Pancreas (tissue), 10 donors: ENCODE measurements at regions not wholly inside any gene's neighbourhood (a gene's known extent, or its start where the extent isn't known, plus 50 kb on each side); places are given as distances from the start of the nearest gene placed in this dataset.

ENCODE experiments used
- ATAC-seq, 4 donors: fragments of 200-7000 bp; cut with Tn5 transposase; one replicate each; pipeline versions ENCODE4 v1.8.0 to v1.9.1; 2020; ENCODE audit warnings: mild to moderate bottlenecking in 4 of 4, moderate library complexity in 4 of 4
- DNase-seq, 6 donors: peaks; one replicate each; pipeline ENCODE4 v3.0.0-alpha.2; 2020
- FAIRE-seq: peaks from 2 replicates; lab custom pipeline; 2012; peaks lifted over from hg19 to GRCh38; lab: Jason Lieb, UNC
- H3K27ac ChIP-seq, 4 donors: fragments of 200-600 bp; sonication (generic); 1 replicate in 3 of 4; 2 replicates in 1 of 4; pipeline versions ENCODE4 v1.5.0 to v1.8.0; 2020
- H3K27me3 ChIP-seq, 4 donors: fragments of 200-600 bp; one replicate each; pipeline ENCODE4 v1.8.0; 2021
- H3K36me3 ChIP-seq, 3 donors: fragments of 200-600 bp; sonication (generic) in 1 of 3; one replicate each; pipeline versions ENCODE4 v1.5.0 to v1.8.0; 2020 to 2021
- H3K4me1 ChIP-seq, 3 donors: fragments of 200-600 bp; one replicate each; pipeline ENCODE4 v1.8.0; 2021
- H3K4me3 ChIP-seq, 4 donors: fragments of 200-600 bp; sonication (generic) in 2 of 4; one replicate each; pipeline versions ENCODE4 v1.5.0 to v1.8.0; 2020 to 2021
- H3K9me3 ChIP-seq, 4 donors: fragments of 200-600 bp; one replicate each; pipeline ENCODE4 v1.8.0; 2021
- whole genome bisulfite sequencing, 2 donors: extraction: QIAGEN DNeasy Blood & Tissue Kit; methylation state at CpG; one replicate each; pipeline ENCODE4 v1.1.7; 2013; 5-methylcytosine and 5-hydroxymethylcytosine counted together
- intact Hi-C, 3 donors: fragments of 100-400 bp; cut with DNase I; formaldehyde crosslinking; loops; one replicate each; pipeline versions ENCODE4 v1.11.1 to v1.14.2; 2022
- TF ChIP-seq, protein P1 (sequence below), 4 donors: fragments of 200-600 bp; sonication (generic) in 3 of 4; IDR thresholded peaks; one replicate each; pipeline versions ENCODE4 v1.5.0 to v1.8.0; 2021; ENCODE audit warnings: antibody characterized with exemption in 4 of 4
- donor health status: healthy with polysubstance abuse.
- donor health status: DM: no; HTN: no; CAD: no; lungs with moderate emphysema.
- donor health status: DM: no; HTN: no; CAD: no.
- donor health status: control.
- donor health status: control.
- donor health status: Bipolar disorder and iron deficiency.
- donor health status: DM: yes; HTN: yes; CAD: no.
- donor health status: DM: no; HTN: no; CAD: no.
- donor health status: DM: no; HTN: no; CAD: no.
- donor health status: DM: yes; HTN: yes; CAD: no.

- TF ChIP-seq, protein P1, sequence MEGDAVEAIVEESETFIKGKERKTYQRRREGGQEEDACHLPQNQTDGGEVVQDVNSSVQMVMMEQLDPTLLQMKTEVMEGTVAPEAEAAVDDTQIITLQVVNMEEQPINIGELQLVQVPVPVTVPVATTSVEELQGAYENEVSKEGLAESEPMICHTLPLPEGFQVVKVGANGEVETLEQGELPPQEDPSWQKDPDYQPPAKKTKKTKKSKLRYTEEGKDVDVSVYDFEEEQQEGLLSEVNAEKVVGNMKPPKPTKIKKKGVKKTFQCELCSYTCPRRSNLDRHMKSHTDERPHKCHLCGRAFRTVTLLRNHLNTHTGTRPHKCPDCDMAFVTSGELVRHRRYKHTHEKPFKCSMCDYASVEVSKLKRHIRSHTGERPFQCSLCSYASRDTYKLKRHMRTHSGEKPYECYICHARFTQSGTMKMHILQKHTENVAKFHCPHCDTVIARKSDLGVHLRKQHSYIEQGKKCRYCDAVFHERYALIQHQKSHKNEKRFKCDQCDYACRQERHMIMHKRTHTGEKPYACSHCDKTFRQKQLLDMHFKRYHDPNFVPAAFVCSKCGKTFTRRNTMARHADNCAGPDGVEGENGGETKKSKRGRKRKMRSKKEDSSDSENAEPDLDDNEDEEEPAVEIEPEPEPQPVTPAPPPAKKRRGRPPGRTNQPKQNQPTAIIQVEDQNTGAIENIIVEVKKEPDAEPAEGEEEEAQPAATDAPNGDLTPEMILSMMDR (IDR thresholded peaks at IDR 0.05): no peak
- H3K4me3 ChIP-seq: no peak overlapping the region
- ATAC-seq (no peak), DNase-seq (no peak), FAIRE-seq (no peak)
- H3K27me3 ChIP-seq: no peaks in the 10 kb centered on the region
- H3K4me1 ChIP-seq: no peaks in the 10 kb centered on the region
- no peaks in the 10 kb centered on the region for H3K36me3 ChIP-seq
- H3K27ac ChIP-seq: no peak overlapping the region
- no peaks in the 10 kb centered on the region for H3K9me3 ChIP-seq
- intact Hi-C loops: loop anchor here in 2 of 3 donors (5.0 to 10.0 kb wide), 2 partner anchors 634 to 807 kb away; no protein-coding TSS in a partner anchor
- 73 to 85% methylated on average over 2 of the region's 2 CpGs for WGBS, 2 donors
Measured at GRCh38 chr1:87951409-87951808, 622.7 kb downstream of the LMO4 start.

DNA sequence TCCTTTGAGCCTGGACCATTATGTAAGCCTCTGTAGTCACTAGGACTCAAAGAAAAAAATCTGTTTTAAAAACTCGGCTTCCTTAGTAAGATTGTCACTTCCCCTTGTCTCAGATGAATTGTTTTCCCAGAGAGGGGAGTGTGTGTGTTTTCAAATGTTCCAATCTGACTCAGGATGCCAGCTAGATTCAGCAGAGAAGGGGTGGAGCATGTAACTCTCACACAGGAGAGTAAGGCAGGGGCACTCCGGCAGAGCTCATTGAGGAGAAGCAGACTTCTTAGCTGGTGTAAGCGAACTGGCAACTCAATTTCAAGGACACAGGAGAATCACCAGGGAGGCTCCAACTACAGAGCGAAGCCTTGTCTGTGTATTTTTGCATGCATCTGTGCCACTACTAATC, 623.2 kb downstream of the LMO4 start:
- Histone ChIP-seq H3K27me3 (no peaks in the 10 kb centered on the region), H3K4me1 (no peaks in the 10 kb centered on the region), H3K36me3 (no peaks in the 10 kb centered on the region), H3K4me3 (no peak overlapping the region), H3K27ac (no peak overlapping the region), H3K9me3 (no peaks in the 10 kb centered on the region)
- ATAC-seq (no peak), DNase-seq (no peak), FAIRE-seq (no peak)
- intact Hi-C loops: loop anchor here in 2 of 3 donors (5.0 to 10.0 kb wide), 2 partner anchors 635 to 807 kb away; no protein-coding TSS in a partner anchor
- TF ChIP-seq, protein P1 (IDR thresholded peaks at IDR 0.05): no peak
- 63 to 69% methylated on average over 4 of the region's 4 CpGs for WGBS, 2 donors

DNA sequence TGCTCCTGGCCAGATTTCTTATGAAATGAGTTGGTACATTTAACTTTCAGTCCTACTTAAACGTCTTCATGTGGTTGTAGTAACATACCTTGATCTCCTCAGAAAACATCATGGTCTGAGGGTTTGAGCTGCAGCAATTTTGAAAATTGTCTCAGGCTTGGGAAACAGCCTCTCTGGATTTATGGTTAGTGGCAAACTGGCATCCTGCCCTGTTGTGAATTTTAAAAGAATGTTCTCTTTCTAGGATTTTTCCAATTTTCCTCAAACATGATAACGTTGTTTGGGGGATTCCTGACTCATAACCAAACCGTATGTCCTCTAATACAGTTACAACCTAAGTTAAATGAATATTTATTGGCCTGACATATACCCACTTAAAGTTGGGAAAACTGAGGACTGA, 624.4 kb downstream of the LMO4 start:
- ATAC-seq (no peak), DNase-seq (no peak), FAIRE-seq (no peak)
- Histone ChIP-seq H3K9me3 (no peaks in the 10 kb centered on the region), H3K4me1 (no peaks in the 10 kb centered on the region), H3K4me3 (no peak overlapping the region), H3K27ac (no peak overlapping the region), H3K27me3 (no peaks in the 10 kb centered on the region), H3K36me3 (no peaks in the 10 kb centered on the region)
- 57 to 83% methylated on average over 3 of the region's 3 CpGs for WGBS, 2 donors
- intact Hi-C loops: loop anchor here in 2 of 3 donors (5.0 to 10.0 kb wide), 2 partner anchors 636 to 808 kb away; no protein-coding TSS in a partner anchor
- TF ChIP-seq, protein P1 (IDR thresholded peaks at IDR 0.05): no peak

- TF ChIP-seq, protein P1 (IDR thresholded peaks at IDR 0.05): peak; percentile 53 to 74 (median 68)
- ATAC-seq: peak; percentile 81 to 97 (median 94)
- FAIRE-seq: no peak
- Histone ChIP-seq H3K36me3 (no peaks in the 10 kb centered on the region), H3K4me1 (no peaks in the 10 kb centered on the region), H3K27me3 (no peaks in the 10 kb centered on the region), H3K27ac (no peak overlapping the region), H3K9me3 (no peaks in the 10 kb centered on the region), H3K4me3 (no peak overlapping the region)
- intact Hi-C loops: loop anchor here in 2 of 3 donors (5.0 to 10.0 kb wide), 2 partner anchors 637 to 809 kb away; no protein-coding TSS in a partner anchor
- peak in 4 of 6 donors; percentile 36 to 72 (median 47) for DNase-seq
- 8 to 9% methylated on average over 3 of the region's 3 CpGs for WGBS, 2 donors
Measured at GRCh38 chr1:87953732-87954344, 625.2 kb downstream of the LMO4 start.

DNA sequence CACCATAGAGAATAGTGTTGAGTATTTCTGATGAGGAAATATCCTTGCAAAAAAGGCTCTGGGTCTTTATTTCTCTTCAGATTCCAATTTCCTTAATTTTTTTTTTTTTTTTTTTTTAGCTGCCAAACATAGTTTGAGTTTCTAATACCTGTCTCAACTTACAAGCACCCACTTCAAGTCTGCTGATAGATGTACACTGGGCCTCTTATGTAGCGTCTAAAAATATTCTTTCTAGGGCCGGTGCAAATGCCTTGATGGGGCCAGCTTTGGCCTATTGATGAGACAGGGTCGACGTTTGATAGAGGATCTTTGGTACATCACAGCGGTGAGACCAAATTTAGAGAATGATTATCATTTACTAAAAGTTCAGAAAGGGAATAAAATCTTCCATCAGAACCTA, 626.4 kb downstream of the LMO4 start:
- DNase-seq (no peak), FAIRE-seq (no peak), ATAC-seq (no peak)
- WGBS, 2 donors: 83 to 84% methylated on average over 5 of the region's 5 CpGs
- Histone ChIP-seq H3K9me3 (no peaks in the 10 kb centered on the region), H3K36me3 (no peaks in the 10 kb centered on the region), H3K4me1 (no peaks in the 10 kb centered on the region), H3K27me3 (no peaks in the 10 kb centered on the region), H3K4me3 (no peak overlapping the region), H3K27ac (no peak overlapping the region)
- TF ChIP-seq, protein P1 (IDR thresholded peaks at IDR 0.05): no peak
- intact Hi-C loops: loop anchor here in 1 of 3 donors (10.0 kb wide), 1 partner anchor 810 kb away; no protein-coding TSS in a partner anchor
